ENCODE measurements at regions not wholly inside any gene's neighbourhood (a gene's known extent, or its start where the extent isn't known, plus 50 kb on each side); places are given as distances from the start of the nearest gene placed in this dataset.

- 95 to 100% methylated on average over 1 of the region's 1 CpG for WGBS, 2 experiments (ENCODE audit: low coverage in 1 of 2, low lambda C conversion rate in 2 of 2, missing lambda C conversion rate in 2 of 2)
- no peaks in the 10 kb centered on the region for H3K27me3 ChIP-seq (replicated peaks; ENCODE audit: insufficient read depth)
Observed at GRCh38 chr10:10807106-10807505, 210.6 kb upstream of the CELF2 start.

GRCh38 chr10:10811562-10811961 lies 206.1 kb upstream of the CELF2 start:
- in situ Hi-C loops (cut with MboI): no loop called here
- Histone ChIP-seq H2AFZ (no peak overlapping the region), H3K4me1 (ENCODE audit: insufficient read depth) (peaks cover 18% of the 10 kb centered on the region), H4K20me1 (ENCODE audit: insufficient read depth) (no peaks in the 10 kb centered on the region), H3K4me2 (ENCODE audit: unreplicated experiment) (no peak overlapping the region), H3K36me3 (ENCODE audit: low read depth) (no peaks in the 10 kb centered on the region), H3K79me2 (ENCODE audit: insufficient read depth) (no peaks in the 10 kb centered on the region), H3F3A (ENCODE audit: insufficient read depth) (peaks cover 11% of the 10 kb centered on the region), H3K9me3 (ENCODE audit: low read depth) (no peaks in the 10 kb centered on the region), H3K27ac (no peak overlapping the region), H3K4me3 (no peak overlapping the region), H3K9ac (no peak overlapping the region), H3K9me2 (ENCODE audit: insufficient read depth) (no peaks in the 10 kb centered on the region), H3K27me3 (replicated peaks; ENCODE audit: insufficient read depth) (no peaks in the 10 kb centered on the region)
- peak; percentile 52 for DNase-seq
- WGBS, 2 experiments (ENCODE audit: low coverage in 1 of 2, low lambda C conversion rate in 2 of 2, missing lambda C conversion rate in 2 of 2): 52 to 53% methylated on average over 1 of the region's 1 CpG
- TF ChIP-seq EZH2phosphoT487 (IDR thresholded peaks at IDR 0.05; ENCODE audit: insufficient read depth, low read depth) (no peak), EZH2 (IDR thresholded peaks at IDR 0.05; ENCODE audit: insufficient read depth, poor library complexity, severe bottlenecking) (no peak)

More at GRCh38 chr10:10807106-10807505, 210.6 kb upstream of the CELF2 start:
- Histone ChIP-seq H3K27ac (no peak overlapping the region), H3K4me2 (ENCODE audit: unreplicated experiment) (no peak overlapping the region), H3K9me2 (ENCODE audit: insufficient read depth) (no peaks in the 10 kb centered on the region), H3K4me3 (no peak overlapping the region), H3F3A (ENCODE audit: insufficient read depth) (peaks cover 39% of the 10 kb centered on the region), H3K9ac (no peak overlapping the region), H3K79me2 (ENCODE audit: insufficient read depth) (no peaks in the 10 kb centered on the region), H3K9me3 (ENCODE audit: low read depth) (no peaks in the 10 kb centered on the region), H2AFZ (no peak overlapping the region), H3K36me3 (ENCODE audit: low read depth) (no peaks in the 10 kb centered on the region), H4K20me1 (ENCODE audit: insufficient read depth) (no peaks in the 10 kb centered on the region), H3K4me1 (ENCODE audit: insufficient read depth) (peaks cover 40% of the 10 kb centered on the region)
- DNase-seq: no peak
- no peak for TF ChIP-seq EZH2phosphoT487 (IDR thresholded peaks at IDR 0.05; ENCODE audit: insufficient read depth, low read depth)
- TF ChIP-seq EZH2 (IDR thresholded peaks at IDR 0.05; ENCODE audit: insufficient read depth, poor library complexity, severe bottlenecking): no peak
- in situ Hi-C loops (cut with MboI): no loop called here

- Histone ChIP-seq H3K9me3 (ENCODE audit: low read depth) (no peaks in the 10 kb centered on the region), H3K4me1 (ENCODE audit: insufficient read depth) (peaks cover 36% of the 10 kb centered on the region), H3K36me3 (ENCODE audit: low read depth) (no peaks in the 10 kb centered on the region), H3K27me3 (replicated peaks; ENCODE audit: insufficient read depth) (no peaks in the 10 kb centered on the region), H3K4me2 (ENCODE audit: unreplicated experiment) (no peak overlapping the region), H3K4me3 (no peak overlapping the region), H4K20me1 (ENCODE audit: insufficient read depth) (no peaks in the 10 kb centered on the region), H3K27ac (no peak overlapping the region), H3K9ac (no peak overlapping the region), H3K79me2 (ENCODE audit: insufficient read depth) (no peaks in the 10 kb centered on the region), H2AFZ (no peak overlapping the region), H3F3A (ENCODE audit: insufficient read depth) (peaks cover 22% of the 10 kb centered on the region), H3K9me2 (ENCODE audit: insufficient read depth) (no peaks in the 10 kb centered on the region)
- no peak for DNase-seq
- in situ Hi-C loops (cut with MboI): no loop called here
- TF ChIP-seq EZH2phosphoT487 (IDR thresholded peaks at IDR 0.05; ENCODE audit: insufficient read depth, low read depth) (no peak), EZH2 (IDR thresholded peaks at IDR 0.05; ENCODE audit: insufficient read depth, poor library complexity, severe bottlenecking) (no peak)
- 60 to 69% methylated on average over 2 of the region's 2 CpGs for WGBS, 2 experiments (ENCODE audit: low coverage in 1 of 2, low lambda C conversion rate in 2 of 2, missing lambda C conversion rate in 2 of 2)
Observed at GRCh38 chr10:10813656-10814055, 204.0 kb upstream of the CELF2 start.

- peaks cover 22% of the 10 kb centered on the region for H3F3A ChIP-seq (ENCODE audit: insufficient read depth)
- H3K4me2 ChIP-seq (ENCODE audit: unreplicated experiment): no peak overlapping the region
- 68 to 73% methylated on average over 2 of the region's 2 CpGs for WGBS, 2 experiments (ENCODE audit: low coverage in 1 of 2, low lambda C conversion rate in 2 of 2, missing lambda C conversion rate in 2 of 2)
- DNase-seq: no peak
- H3K9me3 ChIP-seq (ENCODE audit: low read depth): no peaks in the 10 kb centered on the region
- peaks cover 40% of the 10 kb centered on the region for H3K4me1 ChIP-seq (ENCODE audit: insufficient read depth)
- H4K20me1 ChIP-seq (ENCODE audit: insufficient read depth): no peaks in the 10 kb centered on the region
- in situ Hi-C loops (cut with MboI): no loop called here
- H3K79me2 ChIP-seq (ENCODE audit: insufficient read depth): no peaks in the 10 kb centered on the region
- no peak overlapping the region for H3K27ac ChIP-seq
- TF ChIP-seq EZH2phosphoT487 (IDR thresholded peaks at IDR 0.05; ENCODE audit: insufficient read depth, low read depth) (no peak), EZH2 (IDR thresholded peaks at IDR 0.05; ENCODE audit: insufficient read depth, poor library complexity, severe bottlenecking) (no peak)
- no peaks in the 10 kb centered on the region for H3K36me3 ChIP-seq (ENCODE audit: low read depth)
- H3K4me3 ChIP-seq: no peak overlapping the region
- H3K9me2 ChIP-seq (ENCODE audit: insufficient read depth): no peaks in the 10 kb centered on the region
- H3K9ac ChIP-seq: no peak overlapping the region
- no peak overlapping the region for H2AFZ ChIP-seq
- H3K27me3 ChIP-seq (replicated peaks; ENCODE audit: insufficient read depth): no peaks in the 10 kb centered on the region
Observed at GRCh38 chr10:10814069-10814468, 203.6 kb upstream of the CELF2 start.

- H3K36me3 ChIP-seq (ENCODE audit: low read depth): no peaks in the 10 kb centered on the region
- no peaks in the 10 kb centered on the region for H3K9me3 ChIP-seq (ENCODE audit: low read depth)
- H3K9me2 ChIP-seq (ENCODE audit: insufficient read depth): no peaks in the 10 kb centered on the region
- WGBS, 2 experiments (ENCODE audit: low coverage in 1 of 2, low lambda C conversion rate in 2 of 2, missing lambda C conversion rate in 2 of 2): 0 to 2% methylated on average over 2 of the region's 2 CpGs
- TF ChIP-seq EZH2phosphoT487 (IDR thresholded peaks at IDR 0.05; ENCODE audit: insufficient read depth, low read depth): 0 out of 2 replicates have a peak, but pooled peaks have one; percentile 31
- TF ChIP-seq EZH2 (IDR thresholded peaks at IDR 0.05; ENCODE audit: insufficient read depth, poor library complexity, severe bottlenecking): no peak
- H2AFZ ChIP-seq: 0 out of 2 replicates have a peak overlapping the region, but pooled peaks have one; percentile 41
- in situ Hi-C loops (cut with MboI): no loop called here
- peak overlapping the region; percentile 60 for H3K27ac ChIP-seq
- H3K4me2 ChIP-seq (ENCODE audit: unreplicated experiment): peak overlapping the region; percentile 46
- DNase-seq: peak; percentile 67
- H3K79me2 ChIP-seq (ENCODE audit: insufficient read depth): no peaks in the 10 kb centered on the region
- H3K4me3 ChIP-seq: 0 out of 2 replicates have a peak overlapping the region, but pooled peaks have one; percentile 6
- H3K4me1 ChIP-seq (ENCODE audit: insufficient read depth): peaks cover 45% of the 10 kb centered on the region
- no peaks in the 10 kb centered on the region for H4K20me1 ChIP-seq (ENCODE audit: insufficient read depth)
- H3K27me3 ChIP-seq (replicated peaks; ENCODE audit: insufficient read depth): no peaks in the 10 kb centered on the region
- peaks cover 22% of the 10 kb centered on the region for H3F3A ChIP-seq (ENCODE audit: insufficient read depth)
- peak overlapping the region; percentile 21 for H3K9ac ChIP-seq
Observed at GRCh38 chr10:10816447-10816846, 201.2 kb upstream of the CELF2 start.
